Germinal center (tissue), 1 donor: ENCODE measurements at regions not wholly inside any gene's neighbourhood (a gene's known extent, or its start where the extent isn't known, plus 50 kb on each side); places are given as distances from the start of the nearest gene placed in this dataset.

ENCODE experiments used
- DNase-seq: peaks from one replicate; pipeline ENCODE4 v3.0.0; 2012; ENCODE audit warnings: mixed read lengths, low spot score

- DNase-seq = no peak
These were observed 548.8 kb upstream of the ADAMTS5 start for GRCh38 chr21:27515676-27516075.

- DNase-seq = no peak
These were observed 546.9 kb upstream of the ADAMTS5 start for GRCh38 chr21:27513825-27514224.

- no peak for DNase-seq
These were observed 546.1 kb upstream of the ADAMTS5 start for GRCh38 chr21:27513016-27513415.

- no peak for DNase-seq
These were observed 544.3 kb upstream of the ADAMTS5 start for GRCh38 chr21:27511233-27511632.

- DNase-seq = no peak
These were observed 540.8 kb upstream of the ADAMTS5 start for GRCh38 chr21:27507695-27508094.

GRCh38 chr21:27505516-27505915, 538.6 kb upstream of the ADAMTS5 start:
- DNase-seq = no peak

GRCh38 chr21:27502801-27503200, 535.9 kb upstream of the ADAMTS5 start:
- no peak for DNase-seq

- DNase-seq = no peak
These were observed 531.1 kb upstream of the ADAMTS5 start for GRCh38 chr21:27498025-27498424.

- DNase-seq = no peak
These were observed 528.9 kb upstream of the ADAMTS5 start for GRCh38 chr21:27495836-27496235.

- DNase-seq = no peak
These were observed 526.7 kb upstream of the ADAMTS5 start for GRCh38 chr21:27493542-27493941.

GRCh38 chr21:27487676-27488075, 520.8 kb upstream of the ADAMTS5 start:
- DNase-seq = no peak

- no peak for DNase-seq
These were observed 514.0 kb upstream of the ADAMTS5 start for GRCh38 chr21:27480841-27481261.

- no peak for DNase-seq
These were observed 510.4 kb upstream of the ADAMTS5 start for GRCh38 chr21:27477296-27477695.

- no peak for DNase-seq
These were observed 509.8 kb upstream of the ADAMTS5 start for GRCh38 chr21:27476696-27477095.

- no peak for DNase-seq
These were observed 508.6 kb upstream of the ADAMTS5 start for GRCh38 chr21:27475363-27475955.

GRCh38 chr21:27467366-27467765, 500.5 kb upstream of the ADAMTS5 start:
- DNase-seq = no peak

GRCh38 chr21:27466140-27466539, 499.3 kb upstream of the ADAMTS5 start:
- no peak for DNase-seq

GRCh38 chr21:27464648-27465047, 497.8 kb upstream of the ADAMTS5 start:
- DNase-seq = no peak

GRCh38 chr21:27462726-27463125, 495.8 kb upstream of the ADAMTS5 start:
- no peak for DNase-seq

GRCh38 chr21:27454234-27454633, 487.3 kb upstream of the ADAMTS5 start:
- DNase-seq = no peak

- no peak for DNase-seq
These were observed 484.2 kb upstream of the ADAMTS5 start for GRCh38 chr21:27451116-27451515.

- DNase-seq = no peak
These were observed 483.3 kb upstream of the ADAMTS5 start for GRCh38 chr21:27450216-27450615.

GRCh38 chr21:27448960-27449359, 482.1 kb upstream of the ADAMTS5 start:
- DNase-seq = no peak

- no peak for DNase-seq
These were observed 481.0 kb upstream of the ADAMTS5 start for GRCh38 chr21:27447843-27448242.
